ENCODE measurements at regions not wholly inside any gene's neighbourhood (a gene's known extent, or its start where the extent isn't known, plus 50 kb on each side); places are given as distances from the start of the nearest gene placed in this dataset.
A peak's percentile ranks its signal among the peaks of the same experiment; 100 is the strongest.

DNA sequence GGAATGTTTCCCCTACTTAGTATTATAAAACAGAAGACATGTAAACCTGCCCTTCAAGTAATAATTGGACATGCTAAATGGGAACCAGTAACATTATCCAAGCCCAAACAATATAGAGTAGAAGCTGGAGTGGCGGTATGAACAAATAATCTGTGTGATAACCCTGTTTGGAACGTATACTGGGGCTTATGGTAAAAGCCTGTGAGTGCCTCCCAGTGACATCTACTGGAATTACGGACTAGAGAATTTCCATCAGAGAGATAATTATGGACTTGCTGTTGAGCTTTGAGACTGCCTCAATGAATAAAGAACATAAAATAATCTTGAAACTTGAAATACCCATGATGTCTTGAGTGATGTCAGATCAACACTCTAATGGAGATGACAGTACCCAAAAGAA, 406.3 kb upstream of the GRIA3 start:
- DNase-seq (ENCODE audit: low read depth): no peak

DNA sequence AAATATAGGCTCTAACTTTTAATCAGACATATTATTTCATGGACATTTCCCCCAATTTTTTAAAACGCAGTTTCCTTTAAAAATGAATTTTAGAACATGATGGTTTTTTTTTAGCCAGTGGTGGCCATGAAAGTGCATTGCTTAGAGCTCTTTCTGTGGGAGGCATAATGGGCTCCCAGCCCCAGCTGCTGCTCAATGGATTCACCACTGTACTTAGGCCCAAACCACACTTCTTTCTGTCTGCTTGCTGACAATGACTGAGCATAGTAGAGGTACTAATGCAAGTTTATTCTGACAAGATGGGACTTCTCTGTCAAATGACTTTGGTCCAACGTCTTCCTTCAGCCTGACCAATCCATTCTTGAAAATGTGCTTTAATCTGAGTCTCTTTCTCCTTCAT, 400.2 kb upstream of the GRIA3 start:
- DNase-seq (ENCODE audit: low read depth): no peak

DNA sequence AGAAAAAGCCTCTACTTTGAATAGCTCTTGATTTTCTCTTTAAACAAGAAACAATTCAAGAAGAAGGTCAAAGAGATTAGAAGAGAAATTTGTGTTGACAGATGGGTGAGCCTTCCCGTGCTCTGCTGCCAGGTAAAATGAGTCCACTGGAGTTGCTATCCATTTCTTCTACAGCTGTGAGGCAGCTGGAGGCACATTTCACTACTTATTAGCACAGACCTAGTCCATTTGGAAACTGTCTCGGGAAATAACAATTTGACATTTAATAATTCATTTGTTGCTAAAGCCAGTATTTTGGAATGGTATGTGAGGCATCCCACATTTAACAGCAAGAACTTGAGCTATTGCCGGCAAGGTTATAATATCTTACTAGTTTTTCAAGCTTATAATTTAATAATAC, 396.8 kb upstream of the GRIA3 start:
- no peak for DNase-seq (ENCODE audit: low read depth)

DNA sequence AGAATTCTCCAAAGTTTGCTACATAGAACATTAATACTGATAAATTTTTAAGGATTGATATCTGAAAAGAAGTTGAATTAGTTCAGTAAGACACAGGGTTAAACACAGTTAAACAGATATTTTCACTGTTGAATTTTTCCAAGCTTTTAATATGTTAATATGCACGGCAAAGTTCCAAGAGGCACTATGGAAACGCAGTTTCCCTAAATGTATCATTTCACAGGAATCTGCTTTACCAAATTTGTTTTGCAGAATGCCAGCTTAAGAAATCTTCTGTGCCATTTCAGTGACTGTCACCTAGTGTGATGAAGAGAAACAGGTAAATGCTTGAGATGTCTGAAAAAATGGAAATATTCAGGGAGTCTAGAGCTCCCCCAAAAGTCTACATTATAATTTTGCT, 395.9 kb upstream of the GRIA3 start:
- no peak for DNase-seq (ENCODE audit: low read depth)

DNA sequence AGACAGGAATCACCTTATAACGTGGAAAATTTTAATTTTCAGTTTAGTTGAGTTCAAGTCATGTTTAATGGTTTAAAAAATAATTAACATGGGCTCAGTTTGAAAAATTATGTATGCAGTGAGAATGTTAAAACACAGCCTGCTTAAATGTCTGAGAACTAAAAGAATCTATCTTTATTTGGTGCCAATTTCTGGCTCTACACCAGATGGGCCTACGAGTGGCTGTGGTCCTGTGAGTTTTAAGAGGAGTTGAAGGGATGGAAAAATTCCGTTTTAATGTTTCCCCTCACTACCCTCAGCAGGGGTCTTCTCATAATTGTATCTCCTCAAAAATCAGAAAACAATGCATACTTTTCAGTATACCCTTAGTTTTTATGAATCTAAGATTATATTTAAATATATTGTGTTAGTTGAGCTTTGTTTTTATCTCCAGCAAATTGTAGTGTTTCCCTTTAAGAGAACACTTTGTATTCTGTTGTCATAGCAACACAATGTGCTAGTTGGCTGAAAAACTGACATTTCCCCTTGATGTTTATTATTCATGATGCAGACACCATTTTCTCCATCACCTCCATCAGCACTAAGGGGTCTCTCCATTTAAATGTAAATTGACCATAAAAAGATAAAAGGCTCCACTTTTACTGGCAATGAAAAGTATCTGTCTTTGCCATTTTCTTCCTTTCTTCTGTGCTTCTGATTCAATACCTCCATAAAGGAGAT, 393.5 kb upstream of the GRIA3 start:
- DNase-seq (ENCODE audit: low read depth): no peak

DNA sequence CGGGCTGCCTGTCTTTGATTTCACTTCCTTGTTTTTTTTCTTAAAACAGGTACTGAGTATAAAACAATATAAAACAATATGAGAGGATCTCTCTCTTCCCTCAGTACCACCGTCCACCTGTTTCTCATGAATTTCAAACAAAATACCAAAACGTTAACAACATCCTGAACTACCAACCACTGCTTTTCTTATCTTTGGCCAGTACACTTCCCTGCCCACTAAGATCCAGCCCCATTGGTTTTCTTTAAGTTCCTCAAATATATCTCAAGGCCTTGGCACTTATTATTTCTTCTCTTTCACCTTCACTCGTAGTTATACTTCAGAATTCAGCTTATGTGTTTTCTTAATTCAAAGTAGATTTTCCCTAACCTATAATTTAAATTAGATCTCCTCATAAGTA, 370.2 kb upstream of the GRIA3 start:
- DNase-seq (ENCODE audit: low read depth): no peak

DNA sequence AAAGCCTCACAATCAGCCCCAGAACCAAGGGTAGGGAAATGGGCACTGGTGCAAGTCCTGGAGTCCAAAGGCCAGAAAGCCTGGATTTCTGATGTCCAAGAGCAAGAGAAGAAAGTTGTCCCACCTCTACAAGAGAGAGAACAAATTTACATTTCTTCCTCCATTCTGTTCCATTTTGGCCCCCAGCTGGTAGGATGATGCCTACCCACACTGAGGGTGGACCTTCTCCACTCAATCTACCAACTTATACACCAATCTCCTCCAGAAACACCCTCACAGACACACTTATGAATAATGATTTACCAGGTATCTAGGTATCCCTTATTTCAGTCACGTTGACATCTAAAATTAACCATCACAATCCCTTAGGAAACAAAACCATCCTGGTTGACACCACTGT, 367.8 kb upstream of the GRIA3 start:
- no peak for DNase-seq (ENCODE audit: low read depth)

DNA sequence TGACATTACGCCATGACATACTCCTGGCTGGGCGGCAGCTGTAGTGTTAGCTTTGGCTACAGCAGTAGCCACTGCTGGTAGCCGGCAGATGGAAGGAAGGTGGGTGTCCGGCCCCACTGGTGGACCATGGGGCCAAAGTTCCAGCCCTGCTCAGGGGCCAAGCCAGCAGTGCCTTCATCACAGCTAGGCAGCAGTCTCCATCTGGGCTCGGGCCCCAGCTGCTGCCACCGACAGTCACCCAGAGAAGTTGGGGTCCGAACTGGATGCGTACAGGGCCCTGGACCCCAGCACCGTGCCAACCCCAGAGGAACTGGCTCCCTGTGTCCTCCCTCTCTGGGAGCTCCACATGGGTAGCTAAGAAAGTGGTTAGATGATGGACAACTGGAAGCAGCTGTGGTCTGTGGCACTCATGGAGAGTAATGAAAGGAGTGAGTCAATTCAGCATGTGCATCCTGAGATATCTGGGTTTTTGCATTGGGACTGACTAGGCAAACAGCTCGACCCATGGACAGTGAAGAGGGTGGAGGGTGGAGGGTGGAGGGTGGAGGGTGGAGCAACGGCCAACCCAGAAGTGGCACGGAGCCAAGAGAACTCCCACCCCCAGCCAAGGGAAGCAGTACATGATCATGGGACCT, 366.6 kb upstream of the GRIA3 start:
- DNase-seq (ENCODE audit: low read depth): no peak

DNA sequence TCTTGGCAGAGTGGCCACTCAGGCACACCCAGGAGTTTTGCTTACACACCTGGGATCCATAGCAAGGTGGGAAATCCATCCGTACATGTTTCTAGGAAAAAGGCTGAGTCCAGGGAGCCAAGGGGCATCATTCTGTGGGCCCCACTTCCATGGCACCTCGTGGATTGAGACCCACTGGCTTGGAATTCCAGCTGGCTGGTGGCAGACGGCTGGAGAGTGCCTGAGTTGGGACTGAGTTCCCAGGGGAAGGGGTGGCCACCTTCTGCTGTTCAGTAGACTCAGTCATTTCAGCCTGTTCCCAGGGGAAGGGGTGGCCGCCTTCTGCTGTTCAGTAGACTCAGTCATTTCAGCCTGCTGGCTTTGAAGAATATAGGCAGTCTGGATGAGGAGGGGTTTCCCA, 366.0 kb upstream of the GRIA3 start:
- no peak for DNase-seq (ENCODE audit: low read depth)

DNA sequence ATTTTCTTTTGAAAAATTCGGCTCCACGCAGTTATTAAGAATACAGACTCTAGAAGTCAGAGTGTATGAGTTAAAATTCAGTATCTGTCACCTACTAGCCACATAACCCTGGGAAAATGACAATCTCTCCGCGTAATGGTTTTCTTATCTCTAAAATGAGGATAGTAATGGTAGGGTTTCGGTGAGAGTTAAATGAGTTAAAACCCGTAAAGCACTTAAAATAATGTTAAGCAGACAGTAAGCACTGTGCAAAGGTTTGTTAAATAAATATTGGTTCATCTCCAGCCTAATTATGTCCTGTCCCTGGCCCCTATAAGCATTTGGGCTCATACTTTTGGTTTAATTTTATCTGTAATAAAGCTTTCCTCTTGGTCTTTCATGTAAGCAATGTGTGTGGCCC, 350.8 kb upstream of the GRIA3 start:
- DNase-seq (ENCODE audit: low read depth): no peak

DNA sequence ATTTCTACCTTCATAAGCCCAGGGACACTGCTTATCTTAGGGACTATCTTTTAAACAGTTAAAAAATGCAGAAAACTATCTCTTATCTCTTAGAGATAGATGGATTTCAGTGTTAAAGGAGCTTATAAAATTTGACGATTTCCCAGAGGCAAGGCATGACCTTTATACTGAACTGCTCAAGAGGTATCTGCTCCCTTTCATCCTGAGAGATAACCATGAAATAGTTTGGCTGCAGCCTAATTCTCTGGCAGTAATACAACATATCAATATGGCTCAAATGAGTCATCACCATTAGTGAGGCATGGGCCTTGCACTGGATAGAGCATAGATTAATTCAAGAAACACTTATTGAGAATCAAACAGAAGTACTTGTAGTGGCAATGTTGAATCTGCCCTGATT, 348.2 kb upstream of the GRIA3 start:
- no peak for DNase-seq (ENCODE audit: low read depth)

DNA sequence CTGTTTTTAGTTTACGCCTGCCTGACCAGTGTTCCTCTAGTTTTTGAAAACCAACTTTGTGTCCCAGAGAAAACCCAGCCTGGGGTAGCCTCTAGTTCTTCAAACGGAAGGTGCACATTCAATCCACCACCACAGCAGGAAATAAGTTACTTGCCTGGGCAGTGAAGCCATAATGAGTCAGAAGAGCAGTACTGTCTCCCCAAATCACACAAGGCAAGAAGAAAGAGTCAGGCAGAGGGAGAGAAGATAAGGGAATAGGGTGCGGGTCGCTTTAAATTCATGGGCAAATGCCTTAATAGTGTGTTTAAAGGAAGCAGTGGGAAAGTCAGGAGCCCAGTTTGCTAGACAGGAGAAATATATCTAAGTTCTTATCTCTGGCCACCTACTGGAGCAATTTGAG, 333.8 kb upstream of the GRIA3 start:
- DNase-seq (ENCODE audit: low read depth): no peak

DNA sequence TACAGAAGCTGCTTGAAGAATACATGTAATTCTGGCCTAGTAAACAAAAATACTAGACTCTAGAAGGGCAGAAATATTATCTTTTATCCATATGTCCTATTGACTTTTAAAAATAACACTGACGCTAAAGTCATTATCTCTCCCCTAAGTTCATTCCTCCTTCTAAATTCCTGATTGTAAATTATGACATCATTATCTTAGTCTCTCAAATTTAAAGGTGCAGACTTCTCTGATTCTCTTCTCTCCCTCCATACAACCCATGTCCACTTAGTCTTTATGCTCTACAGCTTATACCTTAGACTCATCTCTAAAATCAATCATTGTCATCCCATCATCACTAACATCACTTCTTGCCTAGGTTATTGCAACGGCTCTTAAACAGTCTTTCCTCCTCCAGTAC, 327.9 kb upstream of the GRIA3 start:
- DNase-seq (ENCODE audit: low read depth): no peak

DNA sequence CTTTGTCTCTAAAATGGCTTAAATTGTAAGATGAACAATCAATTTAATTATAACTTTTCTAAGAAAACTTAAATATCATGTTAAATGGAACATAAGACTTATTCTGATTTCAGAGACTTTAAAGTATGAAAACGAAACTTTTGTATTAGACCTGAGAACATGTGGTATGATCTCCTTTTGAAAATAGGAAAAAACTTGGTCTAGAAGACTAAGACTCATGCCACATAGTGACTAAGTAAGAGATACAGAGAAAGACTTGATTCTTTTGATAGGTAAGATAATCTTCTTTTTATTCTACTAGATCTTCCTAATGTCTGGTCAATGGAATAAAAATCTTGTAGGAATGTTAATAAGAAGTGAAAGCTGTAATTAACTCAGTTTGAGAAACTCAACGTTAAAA, 326.3 kb upstream of the GRIA3 start:
- no peak for DNase-seq (ENCODE audit: low read depth)

DNA sequence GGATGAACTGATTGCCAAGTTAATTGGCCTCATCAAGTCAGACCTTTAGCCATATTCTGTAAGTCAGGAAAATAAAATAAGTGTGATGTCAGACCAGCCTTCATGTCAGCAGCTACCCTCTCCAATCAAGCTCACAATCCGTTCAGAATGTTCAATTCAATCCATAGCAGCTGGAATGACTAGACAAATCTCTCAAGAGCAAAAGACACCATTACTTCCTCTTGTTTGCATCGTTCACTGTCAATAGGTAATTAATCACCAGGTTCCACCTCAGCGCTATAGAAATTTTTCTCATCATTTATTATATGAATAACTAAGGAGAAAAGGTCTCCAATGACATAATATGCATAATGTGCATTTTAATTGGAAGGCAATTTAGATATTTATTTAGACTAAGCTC, 321.0 kb upstream of the GRIA3 start:
- no peak for DNase-seq (ENCODE audit: low read depth)

DNA sequence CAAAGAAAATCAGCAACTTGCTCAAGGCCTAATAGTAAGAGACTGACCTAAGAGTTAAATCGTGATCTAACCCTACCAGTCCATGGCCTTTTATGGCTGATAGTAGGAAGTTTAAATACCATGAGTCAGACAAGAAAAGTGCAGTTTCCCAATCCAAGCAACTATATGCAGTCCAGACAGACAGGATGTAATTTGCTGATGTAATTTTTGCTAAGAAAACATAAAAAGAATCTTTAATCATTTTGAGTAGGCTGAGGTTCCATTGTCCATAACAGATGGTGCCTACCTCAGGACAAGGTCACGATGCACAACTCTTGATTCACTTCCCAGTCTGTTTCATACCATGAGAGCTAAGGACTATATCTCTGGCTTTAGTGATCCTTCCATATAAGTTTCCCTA, 317.5 kb upstream of the GRIA3 start:
- peak; percentile 62 for DNase-seq (ENCODE audit: low read depth)

DNA sequence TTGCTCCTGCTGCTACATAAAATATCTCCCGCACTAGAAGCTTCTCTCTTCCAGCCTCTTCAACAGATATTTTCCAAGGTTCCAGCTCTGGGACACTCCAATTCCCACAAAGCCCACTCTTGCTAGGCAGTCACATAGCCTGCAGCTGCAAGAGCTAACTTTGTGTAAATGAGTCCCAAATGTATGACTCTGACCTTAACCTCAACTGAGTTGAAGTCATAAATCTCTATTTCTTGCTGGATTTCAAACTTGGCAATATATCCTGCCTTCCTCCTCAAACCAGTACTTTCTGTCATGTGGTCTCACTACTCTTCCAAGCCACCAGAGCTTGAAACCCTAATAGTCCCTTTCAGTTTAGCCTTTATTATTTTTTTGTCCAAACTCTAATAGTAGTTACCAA, 315.4 kb upstream of the GRIA3 start:
- DNase-seq (ENCODE audit: low read depth): peak; percentile 4

DNA sequence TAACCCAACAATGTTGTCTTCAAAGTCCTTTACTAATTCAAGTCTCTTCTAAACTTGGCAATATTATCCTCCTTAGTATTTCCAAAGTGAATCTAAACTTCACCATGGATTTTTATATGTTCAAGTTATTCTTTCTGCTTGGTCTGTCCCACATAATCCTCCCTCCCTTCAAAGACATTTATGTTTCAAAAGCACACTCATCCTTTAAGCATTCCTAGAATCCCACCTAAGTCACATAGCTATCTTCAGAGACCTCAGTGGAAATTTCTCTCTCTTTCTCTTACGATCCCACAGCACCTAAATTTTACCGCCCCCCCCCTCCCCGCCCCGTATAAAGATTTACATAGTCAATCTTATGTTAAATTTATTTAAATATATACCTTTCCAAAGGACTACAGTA, 314.9 kb upstream of the GRIA3 start:
- no peak for DNase-seq (ENCODE audit: low read depth)

DNA sequence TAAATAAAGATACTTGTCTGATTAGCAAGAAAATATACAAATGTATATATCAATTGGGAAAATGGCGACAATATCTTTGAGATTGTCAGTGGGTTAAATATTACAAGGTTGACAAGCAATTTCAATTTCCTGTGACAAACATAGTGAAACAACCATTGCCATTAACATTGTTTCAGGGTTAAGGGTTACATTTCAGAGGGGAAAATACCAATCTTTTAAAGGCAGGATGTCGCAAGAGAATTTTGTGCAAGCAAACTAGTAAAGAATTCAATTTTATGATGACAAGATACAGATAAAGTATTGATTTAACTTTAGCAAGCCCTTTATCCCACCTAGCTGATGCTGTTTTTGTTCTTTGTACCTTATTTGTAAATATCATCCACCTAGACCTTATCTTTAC, 305.8 kb upstream of the GRIA3 start:
- DNase-seq (ENCODE audit: low read depth): no peak

DNA sequence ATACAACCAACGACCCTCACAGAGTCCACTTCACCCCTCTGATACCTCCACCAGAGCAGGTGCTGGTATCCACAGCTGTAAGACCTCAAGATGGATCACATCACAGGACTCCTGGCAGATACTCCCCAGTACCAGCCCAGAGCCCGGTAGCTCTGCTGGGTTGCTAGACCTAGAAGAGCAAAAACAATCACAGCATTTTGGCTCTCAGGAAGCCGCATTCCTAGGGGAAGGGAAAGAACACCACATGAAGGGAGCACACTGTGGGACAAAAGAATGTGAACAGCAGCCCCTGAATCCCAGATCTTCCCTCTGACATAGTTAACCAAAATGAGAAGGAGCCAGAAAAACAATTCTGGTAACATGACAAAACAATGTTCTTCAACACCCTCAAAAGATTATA, 303.1 kb upstream of the GRIA3 start:
- DNase-seq (ENCODE audit: low read depth): no peak

DNA sequence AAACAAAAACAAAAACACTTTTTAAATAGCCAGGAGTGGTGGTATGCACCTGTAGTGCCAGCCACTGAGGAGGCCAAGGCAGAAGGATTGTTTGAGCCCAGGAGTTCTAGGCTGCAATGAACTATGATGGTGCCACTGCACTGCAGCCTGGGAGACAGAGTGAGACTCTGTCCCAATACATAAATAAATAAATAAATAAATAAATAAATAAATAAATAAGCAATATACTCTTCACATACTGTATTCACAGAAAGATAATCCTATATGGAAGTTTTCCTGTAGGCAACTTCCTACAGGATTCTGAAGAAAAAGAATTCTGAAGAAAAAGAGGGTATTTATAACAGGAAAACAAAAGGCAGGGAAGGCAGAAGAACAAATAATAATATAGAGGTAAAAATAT, 293.3 kb upstream of the GRIA3 start:
- DNase-seq (ENCODE audit: low read depth): no peak

DNA sequence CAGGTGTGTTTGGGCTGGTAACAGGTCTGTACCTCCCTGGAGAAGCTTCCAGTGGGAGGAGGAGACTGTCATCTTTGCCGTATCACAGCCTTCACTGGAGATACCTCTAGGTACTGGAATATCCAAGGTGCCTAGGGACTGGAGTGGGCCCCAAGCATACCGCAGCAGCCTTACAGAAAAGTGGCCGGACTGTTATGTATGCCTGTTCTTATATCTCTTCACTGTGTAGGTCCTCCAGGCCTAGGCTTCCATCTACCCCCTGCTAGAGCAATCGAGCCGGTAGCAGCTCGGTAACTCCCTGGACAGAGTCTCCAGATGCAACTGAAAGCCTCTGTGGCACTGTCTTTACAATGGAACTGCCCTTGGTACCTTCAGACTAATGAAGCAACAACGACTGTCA, 277.4 kb upstream of the GRIA3 start:
- DNase-seq (ENCODE audit: low read depth): no peak

DNA sequence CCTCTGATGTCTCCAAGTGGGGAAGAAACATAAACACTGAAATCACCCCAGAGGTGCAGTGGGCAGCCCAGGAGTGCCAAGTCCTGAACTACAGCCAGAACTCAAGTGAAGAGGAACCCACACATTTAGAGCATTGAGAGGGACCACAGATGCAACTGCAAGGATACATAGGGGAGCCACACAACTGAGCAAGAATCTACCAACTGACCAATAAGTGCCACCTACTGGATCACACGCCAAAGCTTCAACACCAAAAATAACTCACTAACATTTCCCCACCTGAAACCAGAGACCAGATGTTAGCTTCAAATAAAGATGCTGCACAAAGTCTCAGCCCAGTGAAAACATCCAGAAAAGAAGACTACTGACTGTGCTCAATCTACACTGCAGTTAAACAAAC, 276.7 kb upstream of the GRIA3 start:
- DNase-seq (ENCODE audit: low read depth): no peak

DNA sequence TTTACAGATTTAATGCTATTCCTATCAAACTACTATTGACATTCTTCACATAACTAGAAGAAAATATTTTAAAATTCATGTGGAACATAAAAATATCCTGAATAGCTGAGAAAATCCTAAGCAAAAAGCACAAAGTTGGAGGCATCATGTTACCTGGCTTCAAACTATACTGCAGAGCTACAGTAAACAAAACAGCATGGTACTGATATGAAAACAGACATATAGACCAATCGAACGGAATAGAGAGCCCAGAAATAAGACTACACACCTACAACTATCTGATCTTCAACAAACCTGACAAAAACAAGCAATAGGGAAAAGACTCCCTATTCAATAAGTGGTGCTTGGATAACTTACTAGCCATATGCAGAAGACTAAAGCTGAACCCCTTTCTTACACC, 273.4 kb upstream of the GRIA3 start:
- DNase-seq (ENCODE audit: low read depth): no peak
